Spleen (tissue), 11 donors: ENCODE measurements at regions not wholly inside any gene's neighbourhood (a gene's known extent, or its start where the extent isn't known, plus 50 kb on each side); places are given as distances from the start of the nearest gene placed in this dataset.
"Not testable (repeated sequence)": the region's sequence is repeated elsewhere in the genome, so short reads cannot be mapped to it uniquely, and the experiment has no call there.

Experiments
- DNase-seq: peaks from one replicate; pipeline ENCODE4 v3.0.0-alpha.2; 2020
- H3K27ac ChIP-seq, 8 donors: fragments of 200-600 bp; sonication (generic) in 7 of 8; 1 replicate in 4 of 8; 2 replicates in 4 of 8; pipeline versions ENCODE4 v1.5.0 to v1.8.0; 2016 to 2021; ENCODE audit warnings: inconsistent platforms in 4 of 8, mild to moderate bottlenecking in 4 of 8, moderate library complexity in 1 of 8
- H3K27me3 ChIP-seq, 7 donors: fragments of 200-600 bp; sonication (generic) in 6 of 7; replicated peaks in 1 of 7; 1 replicate in 4 of 7; 2 replicates in 3 of 7; pipeline versions ENCODE4 v1.5.0 to v1.8.0; 2016 to 2021; ENCODE audit warnings: inconsistent platforms in 3 of 7, mild to moderate bottlenecking in 1 of 7
- H3K36me3 ChIP-seq, 6 donors: fragments of 200-600 bp; sonication (generic) in 5 of 6; 1 replicate in 4 of 6; 2 replicates in 2 of 6; pipeline versions ENCODE4 v1.5.0 to v1.8.0; 2016 to 2021; ENCODE audit warnings: inconsistent platforms in 2 of 6
- H3K4me1 ChIP-seq, 6 donors: fragments of 200-600 bp; sonication (generic) in 5 of 6; 1 replicate in 3 of 6; 2 replicates in 3 of 6; pipeline versions ENCODE4 v1.5.0 to v1.8.0; 2016 to 2021; ENCODE audit warnings: inconsistent platforms in 3 of 6
- H3K4me3 ChIP-seq, 8 donors: fragments of 200-600 bp; sonication (generic) in 7 of 8; 1 replicate in 4 of 8; 2 replicates in 4 of 8; pipeline versions ENCODE4 v1.5.0 to v1.8.0; 2016 to 2021; ENCODE audit warnings: inconsistent platforms in 4 of 8, mild to moderate bottlenecking in 4 of 8, moderate library complexity in 2 of 8
- H3K9me3 ChIP-seq, 8 donors: fragments of 200-600 bp; sonication (generic) in 7 of 8; 1 replicate in 4 of 8; 2 replicates in 4 of 8; pipeline versions ENCODE4 v1.5.0 to v1.8.0; 2016 to 2021; ENCODE audit warnings: inconsistent platforms in 4 of 8
- CTCF ChIP-seq, 11 experiments: fragments of 200-600 bp in 7 of 11; fragments of 450-650 bp in 4 of 11; sonication (generic) in 4 of 11; IDR thresholded peaks in 8 of 11; conservative IDR thresholded peaks in 3 of 11; 1 replicate in 7 of 11; 2 replicates in 4 of 11; pipeline versions ENCODE4 v1.4.0 to v1.8.0; 2016 to 2021; ENCODE audit warnings: antibody characterized with exemption in 11 of 11, inconsistent platforms in 4 of 11, mild to moderate bottlenecking in 1 of 11
- POLR2A ChIP-seq, 3 donors: fragments of 450-650 bp; IDR thresholded peaks; one replicate each; pipeline ENCODE4 v1.5.1; 2017; ENCODE audit warnings: antibody characterized with exemption in 3 of 3, mild to moderate bottlenecking in 1 of 3
- POLR2AphosphoS5 ChIP-seq, 3 donors: sonication (generic); formaldehyde crosslinking; IDR thresholded peaks; one replicate each; pipeline ENCODE4 v1.5.1; 2017; ENCODE audit warnings: antibody characterized with exemption in 3 of 3
- WGBS, 5 donors: extraction: QIAGEN DNeasy Blood & Tissue Kit in 3 of 5; methylation state at CpG; one replicate each; pipeline versions ENCODE4 v1.1.5 to v1.1.7; 2013 to 2018; 5-methylcytosine and 5-hydroxymethylcytosine counted together
- intact Hi-C: fragments of 100-400 bp; cut with DNase I; formaldehyde crosslinking; loops from one replicate; pipeline ENCODE4 v1.15.0; 2023; ENCODE audit warnings: low total_unique reads
- donor health status: healthy with polysubstance abuse.
- donor health status: DM: no; HTN: no; CAD: no; lungs with moderate emphysema.
- donor health status: DM: no; HTN: no; CAD: no.
- donor health status: Bipolar disorder and iron deficiency.
- donor health status: healthy.
- donor health status: DM: no; HTN: no; CAD: no.
- donor health status: DM: yes; HTN: yes; CAD: no.

GRCh38 chr3:102941786-102942185 lies 507.0 kb downstream of the ZPLD1 start:
- WGBS, 5 donors = 64 to 84% (median 76%) methylated on average over 1 of the region's 1 CpG
- no peaks in the 10 kb centered on the region for H3K27me3 ChIP-seq
- DNase-seq = no peak
- peaks cover 0 to 8% (median 0%) of the 10 kb centered on the region in 8 donors for H3K9me3 ChIP-seq
- intact Hi-C loops = no loop called here
- no peak for TF ChIP-seq CTCF (IDR thresholded peaks at IDR 0.05 in 8 of 11, conservative IDR thresholded peaks at IDR 0.05 in 3 of 11)
- no peak for TF ChIP-seq POLR2AphosphoS5 (IDR thresholded peaks at IDR 0.05)
- no peak for TF ChIP-seq POLR2A (IDR thresholded peaks at IDR 0.05)
- H3K36me3 ChIP-seq = no peaks in the 10 kb centered on the region
- no peak overlapping the region for H3K27ac ChIP-seq
- no peak overlapping the region for H3K4me3 ChIP-seq
- H3K4me1 ChIP-seq = no peaks in the 10 kb centered on the region

GRCh38 chr3:102946445-102946844 lies 511.6 kb downstream of the ZPLD1 start:
- H3K27ac ChIP-seq, DNase-seq, H3K27me3 ChIP-seq, H3K4me1 ChIP-seq, H3K4me3 ChIP-seq, H3K36me3 ChIP-seq, intact Hi-C loops, H3K9me3 ChIP-seq: not testable (repeated sequence)
- WGBS, 5 donors = 91 to 96% (median 94%) methylated on average over 10 of the region's 10 CpGs

- Histone ChIP-seq H3K4me1 (no peaks in the 10 kb centered on the region), H3K36me3 (no peaks in the 10 kb centered on the region)
These were observed 537.5 kb downstream of the ZPLD1 start for GRCh38 chr3:102972350-102972749.

GRCh38 chr3:102974333-102974732 lies 539.5 kb downstream of the ZPLD1 start:
- Histone ChIP-seq H3K4me3 (no peak overlapping the region), H3K4me1 (no peaks in the 10 kb centered on the region), H3K36me3 (no peaks in the 10 kb centered on the region), H3K27ac (no peak overlapping the region), H3K9me3 (no peaks in the 10 kb centered on the region), H3K27me3 (no peaks in the 10 kb centered on the region)
- no peak for DNase-seq
- WGBS, 5 donors = 74 to 88% (median 76%) methylated on average over 2 of the region's 2 CpGs
- intact Hi-C loops = no loop called here
- TF ChIP-seq CTCF (IDR thresholded peaks at IDR 0.05 in 8 of 11, conservative IDR thresholded peaks at IDR 0.05 in 3 of 11) = no peak
- no peak for TF ChIP-seq POLR2AphosphoS5 (IDR thresholded peaks at IDR 0.05)
- TF ChIP-seq POLR2A (IDR thresholded peaks at IDR 0.05) = no peak

More at GRCh38 chr3:102972350-102972749, 537.5 kb downstream of the ZPLD1 start:
- no peak for DNase-seq
- Histone ChIP-seq H3K9me3 (peaks cover 0 to 4% (median 0%) of the 10 kb centered on the region in 8 donors), H3K27me3 (no peaks in the 10 kb centered on the region), H3K4me3 (no peak overlapping the region), H3K27ac (no peak overlapping the region)
- intact Hi-C loops = no loop called here
- no peak for TF ChIP-seq POLR2AphosphoS5 (IDR thresholded peaks at IDR 0.05)
- no peak for TF ChIP-seq POLR2A (IDR thresholded peaks at IDR 0.05)
- no peak for TF ChIP-seq CTCF (IDR thresholded peaks at IDR 0.05 in 8 of 11, conservative IDR thresholded peaks at IDR 0.05 in 3 of 11)

- H3K9me3 ChIP-seq = peaks cover 0 to 7% (median 0%) of the 10 kb centered on the region in 8 donors
- DNase-seq = no peak
- H3K4me1 ChIP-seq = no peaks in the 10 kb centered on the region
- intact Hi-C loops = no loop called here
- H3K4me3 ChIP-seq = no peak overlapping the region
- TF ChIP-seq POLR2AphosphoS5 (IDR thresholded peaks at IDR 0.05) (no peak), POLR2A (IDR thresholded peaks at IDR 0.05) (no peak), CTCF (IDR thresholded peaks at IDR 0.05 in 8 of 11, conservative IDR thresholded peaks at IDR 0.05 in 3 of 11) (no peak)
- no peak overlapping the region for H3K27ac ChIP-seq
- H3K27me3 ChIP-seq = no peaks in the 10 kb centered on the region
- no peaks in the 10 kb centered on the region for H3K36me3 ChIP-seq
These were observed 544.4 kb downstream of the ZPLD1 start for GRCh38 chr3:102979191-102979590.
